ENCODE measurements at regions not wholly inside any gene's neighbourhood (a gene's known extent, or its start where the extent isn't known, plus 50 kb on each side); places are given as distances from the start of the nearest gene placed in this dataset.
"Not testable (repeated sequence)": the region's sequence is repeated elsewhere in the genome, so short reads cannot be mapped to it uniquely, and the experiment has no call there.

DNA sequence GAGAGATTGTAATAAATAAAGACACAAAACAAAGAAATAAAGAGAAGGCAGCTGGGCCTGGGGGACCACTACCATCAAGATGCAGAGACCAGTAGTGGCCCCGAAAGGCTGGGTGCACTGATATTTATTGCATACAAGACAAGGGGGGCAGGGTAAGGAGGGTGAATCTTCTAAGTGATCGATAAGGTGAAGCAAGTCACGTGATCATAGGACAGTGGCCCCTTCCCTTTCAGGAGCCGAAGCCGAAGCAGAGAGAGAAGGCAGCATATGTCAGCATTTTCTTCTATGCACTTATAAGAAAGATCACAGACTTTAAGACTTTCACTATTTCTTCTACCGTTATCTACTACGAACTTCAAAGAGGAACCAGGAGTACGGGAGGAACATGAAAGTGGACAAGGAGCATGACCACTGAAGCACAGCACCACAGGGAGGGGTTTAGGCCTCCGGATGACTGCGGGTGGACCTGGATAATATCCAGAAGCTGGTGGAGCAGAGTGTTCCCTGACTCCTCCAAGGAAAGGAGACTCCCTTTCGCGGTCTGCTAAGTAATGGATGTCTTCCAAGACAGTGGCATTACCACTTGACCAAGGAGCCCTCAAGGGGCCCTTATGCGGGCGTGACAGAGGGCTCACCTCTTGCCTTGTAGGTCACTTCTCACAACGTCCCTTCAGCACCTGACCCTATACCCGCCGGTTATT lies 126.4 kb downstream of the RBM46 start:
- not testable (repeated sequence) for H3K9me3 ChIP-seq (ENCODE audit: control insufficient read depth in 2 of 2, insufficient read depth in 1 of 2, low read length in 1 of 2); DNase-seq (ENCODE audit: low read depth in 6 of 9, low spot score in 9 of 9)
- 94% methylated on average over 17 of the region's 17 CpGs for WGBS

DNA sequence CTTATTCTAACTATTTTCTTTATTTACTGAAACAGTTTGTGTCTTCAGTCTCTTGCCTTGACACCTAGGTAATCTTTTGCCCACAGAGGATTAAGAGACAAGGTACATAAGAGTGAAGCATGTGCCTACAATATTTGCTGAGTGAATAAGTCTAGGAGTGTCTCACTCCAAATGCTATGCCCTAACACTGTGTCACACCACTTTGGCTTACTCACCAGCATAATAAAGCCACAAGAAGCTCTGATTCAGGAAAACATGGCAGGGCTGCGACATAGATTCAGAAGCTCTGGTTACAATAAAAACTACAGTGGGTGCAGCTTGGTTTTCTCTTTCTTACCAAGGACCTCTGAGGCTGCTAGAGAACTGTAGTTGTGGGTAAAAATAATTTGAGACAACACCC lies 127.1 kb downstream of the RBM46 start:
- 98% methylated on average over 1 of the region's 1 CpG for WGBS
- no peak for DNase-seq (ENCODE audit: low read depth in 6 of 9, low spot score in 9 of 9)
- no peaks in the 10 kb centered on the region for H3K36me3 ChIP-seq (ENCODE audit: control insufficient read depth in 2 of 2, insufficient read depth in 2 of 2, low read length in 1 of 2)

More for the DNA sequence above, 126.4 kb downstream of the RBM46 start:
- not testable (repeated sequence) for H3K27ac ChIP-seq (ENCODE audit: low read depth in 1 of 2, low read length in 1 of 2); H3K4me3 ChIP-seq (ENCODE audit: low read length in 2 of 2); H3K4me1 ChIP-seq (ENCODE audit: control insufficient read depth in 2 of 2, insufficient read depth in 2 of 2, low read length in 2 of 2); H3K36me3 ChIP-seq (ENCODE audit: control insufficient read depth in 2 of 2, insufficient read depth in 2 of 2, low read length in 1 of 2); H3K27me3 ChIP-seq (ENCODE audit: control insufficient read depth in 2 of 2, insufficient read depth in 1 of 2, low read length in 1 of 2)

DNA sequence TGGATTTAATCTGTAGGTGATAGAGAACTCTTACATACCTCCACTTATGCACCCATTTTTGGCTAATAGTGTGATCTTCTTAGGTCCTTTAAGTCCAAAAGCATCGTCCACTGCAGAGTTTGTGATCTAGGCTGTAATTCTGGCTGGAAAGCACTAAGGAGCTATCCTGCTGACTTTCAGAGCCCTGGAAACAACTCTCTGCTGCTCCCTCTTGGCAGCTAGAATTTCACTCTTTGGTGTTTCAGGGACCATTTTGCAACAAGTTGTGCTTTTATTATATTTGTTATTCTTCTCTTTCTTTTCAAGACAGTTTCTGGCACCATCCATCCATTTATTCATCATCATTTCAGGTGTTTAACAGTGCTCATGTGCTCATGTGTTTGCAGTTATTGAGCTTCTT lies 130.0 kb downstream of the RBM46 start:
- Histone ChIP-seq H3K4me3 (ENCODE audit: low read length in 2 of 2) (no peak overlapping the region), H3K4me1 (ENCODE audit: control insufficient read depth in 2 of 2, insufficient read depth in 2 of 2, low read length in 2 of 2) (no peaks in the 10 kb centered on the region), H3K9me3 (ENCODE audit: control insufficient read depth in 2 of 2, insufficient read depth in 1 of 2, low read length in 1 of 2) (no peaks in the 10 kb centered on the region), H3K36me3 (ENCODE audit: control insufficient read depth in 2 of 2, insufficient read depth in 2 of 2, low read length in 1 of 2) (no peaks in the 10 kb centered on the region), H3K27me3 (ENCODE audit: control insufficient read depth in 2 of 2, insufficient read depth in 1 of 2, low read length in 1 of 2) (no peaks in the 10 kb centered on the region), H3K27ac (ENCODE audit: low read depth in 1 of 2, low read length in 1 of 2) (no peak overlapping the region)
- DNase-seq (ENCODE audit: low read depth in 6 of 9, low spot score in 9 of 9), result no peak
- WGBS, result 75% methylated on average over 1 of the region's 1 CpG

More for the DNA sequence above, 127.1 kb downstream of the RBM46 start:
- Histone ChIP-seq H3K4me3 (ENCODE audit: low read length in 2 of 2) (no peak overlapping the region), H3K9me3 (ENCODE audit: control insufficient read depth in 2 of 2, insufficient read depth in 1 of 2, low read length in 1 of 2) (no peaks in the 10 kb centered on the region), H3K27me3 (ENCODE audit: control insufficient read depth in 2 of 2, insufficient read depth in 1 of 2, low read length in 1 of 2) (no peaks in the 10 kb centered on the region), H3K27ac (ENCODE audit: low read depth in 1 of 2, low read length in 1 of 2) (no peak overlapping the region), H3K4me1 (ENCODE audit: control insufficient read depth in 2 of 2, insufficient read depth in 2 of 2, low read length in 2 of 2) (no peaks in the 10 kb centered on the region)

DNA sequence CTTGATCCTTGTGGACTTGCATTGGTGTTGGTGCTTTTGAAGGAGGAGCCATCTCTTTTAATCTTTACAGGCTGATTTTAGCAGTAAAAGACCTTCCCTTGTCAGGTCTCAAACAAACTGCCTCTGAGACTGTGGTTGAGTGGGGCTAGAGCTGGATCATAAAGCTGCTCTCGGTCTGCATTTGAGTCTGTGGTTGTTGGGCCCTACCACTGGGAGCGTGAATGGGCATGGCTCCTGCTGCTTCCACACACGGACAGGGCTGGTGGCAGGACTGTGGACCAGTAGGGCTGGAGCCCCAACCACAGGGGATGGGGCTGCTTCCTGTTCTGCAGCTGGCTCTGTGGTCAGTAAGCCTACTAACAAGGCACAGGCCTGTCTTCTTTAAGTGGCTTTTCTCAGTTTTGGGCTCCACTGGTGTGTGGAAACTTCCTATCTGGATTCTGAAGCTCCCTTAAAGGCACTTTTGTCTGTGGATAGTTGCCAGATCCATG lies 130.6 kb downstream of the RBM46 start:
- H3K4me1 ChIP-seq (ENCODE audit: control insufficient read depth in 2 of 2, insufficient read depth in 2 of 2, low read length in 2 of 2), result no peaks in the 10 kb centered on the region
- WGBS, result 58% methylated on average over 3 of the region's 3 CpGs
- no peaks in the 10 kb centered on the region for H3K36me3 ChIP-seq (ENCODE audit: control insufficient read depth in 2 of 2, insufficient read depth in 2 of 2, low read length in 1 of 2)
- H3K27me3 ChIP-seq (ENCODE audit: control insufficient read depth in 2 of 2, insufficient read depth in 1 of 2, low read length in 1 of 2), result no peaks in the 10 kb centered on the region
- no peak overlapping the region for H3K4me3 ChIP-seq (ENCODE audit: low read length in 2 of 2)
- no peak for DNase-seq (ENCODE audit: low read depth in 6 of 9, low spot score in 9 of 9)
- no peak overlapping the region for H3K27ac ChIP-seq (ENCODE audit: low read depth in 1 of 2, low read length in 1 of 2)
- H3K9me3 ChIP-seq (ENCODE audit: control insufficient read depth in 2 of 2, insufficient read depth in 1 of 2, low read length in 1 of 2), result no peaks in the 10 kb centered on the region

DNA sequence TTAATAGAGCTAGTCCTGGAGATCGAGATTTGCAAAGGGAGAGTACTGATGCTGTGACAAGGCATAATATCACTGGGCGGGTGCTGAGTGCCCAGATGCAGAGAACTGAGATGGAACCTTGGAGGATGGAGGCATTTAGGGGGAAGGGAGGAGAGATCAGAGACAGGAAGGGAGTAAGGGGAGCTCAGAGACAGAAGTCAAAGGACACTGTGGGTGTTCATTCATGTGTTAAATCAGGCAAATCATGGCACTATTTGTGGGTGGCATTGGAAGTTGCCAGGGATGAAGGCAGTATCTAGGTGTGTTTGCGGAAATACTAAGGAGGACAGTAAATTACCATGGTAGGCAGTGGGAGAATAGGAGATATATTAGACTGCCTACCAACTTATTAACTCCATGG lies 135.0 kb downstream of the RBM46 start:
- Histone ChIP-seq H3K4me1 (ENCODE audit: control insufficient read depth in 2 of 2, insufficient read depth in 2 of 2, low read length in 2 of 2) (no peaks in the 10 kb centered on the region), H3K27me3 (ENCODE audit: control insufficient read depth in 2 of 2, insufficient read depth in 1 of 2, low read length in 1 of 2) (no peaks in the 10 kb centered on the region), H3K4me3 (ENCODE audit: low read length in 2 of 2) (no peak overlapping the region), H3K27ac (ENCODE audit: low read depth in 1 of 2, low read length in 1 of 2) (no peak overlapping the region), H3K36me3 (ENCODE audit: control insufficient read depth in 2 of 2, insufficient read depth in 2 of 2, low read length in 1 of 2) (no peaks in the 10 kb centered on the region), H3K9me3 (ENCODE audit: control insufficient read depth in 2 of 2, insufficient read depth in 1 of 2, low read length in 1 of 2) (no peaks in the 10 kb centered on the region)
- no peak for DNase-seq (ENCODE audit: low read depth in 6 of 9, low spot score in 9 of 9)
- WGBS, result 90% methylated on average over 3 of the region's 3 CpGs

DNA sequence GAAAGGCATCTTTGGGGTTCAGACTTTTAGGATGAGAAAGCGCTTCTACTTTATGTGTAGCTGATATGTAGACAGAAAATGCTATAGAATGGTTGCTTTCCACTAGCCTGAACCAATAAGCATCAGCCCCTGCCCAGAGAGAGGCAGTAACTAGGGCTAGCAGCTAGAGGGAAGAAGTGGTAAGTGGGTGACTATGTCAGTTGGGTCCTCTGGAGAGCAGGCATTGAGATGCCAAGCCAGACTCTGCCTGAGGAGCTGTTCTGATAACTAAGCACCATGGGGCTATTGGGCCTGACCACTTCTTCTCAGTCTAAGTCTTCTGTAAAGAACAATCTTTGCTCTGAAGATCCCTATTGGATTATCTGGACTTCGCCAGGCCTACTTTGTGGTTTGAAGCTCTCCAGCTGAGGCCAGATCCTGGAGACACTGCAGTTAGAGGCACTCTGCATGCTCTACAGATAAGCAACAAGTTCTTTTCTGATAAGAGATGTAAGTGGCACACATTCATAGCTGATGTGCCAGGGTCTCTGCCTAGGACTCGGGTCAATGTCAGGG lies 146.1 kb downstream of the RBM46 start:
- 94% methylated on average over 3 of the region's 3 CpGs for WGBS
- DNase-seq (ENCODE audit: low read depth in 6 of 9, low spot score in 9 of 9), result no peak
- Histone ChIP-seq H3K4me1 (ENCODE audit: control insufficient read depth in 2 of 2, insufficient read depth in 2 of 2, low read length in 2 of 2) (no peaks in the 10 kb centered on the region), H3K9me3 (ENCODE audit: control insufficient read depth in 2 of 2, insufficient read depth in 1 of 2, low read length in 1 of 2) (no peaks in the 10 kb centered on the region), H3K4me3 (ENCODE audit: low read length in 2 of 2) (no peak overlapping the region), H3K36me3 (ENCODE audit: control insufficient read depth in 2 of 2, insufficient read depth in 2 of 2, low read length in 1 of 2) (no peaks in the 10 kb centered on the region), H3K27ac (ENCODE audit: low read depth in 1 of 2, low read length in 1 of 2) (no peak overlapping the region), H3K27me3 (ENCODE audit: control insufficient read depth in 2 of 2, insufficient read depth in 1 of 2, low read length in 1 of 2) (no peaks in the 10 kb centered on the region)

DNA sequence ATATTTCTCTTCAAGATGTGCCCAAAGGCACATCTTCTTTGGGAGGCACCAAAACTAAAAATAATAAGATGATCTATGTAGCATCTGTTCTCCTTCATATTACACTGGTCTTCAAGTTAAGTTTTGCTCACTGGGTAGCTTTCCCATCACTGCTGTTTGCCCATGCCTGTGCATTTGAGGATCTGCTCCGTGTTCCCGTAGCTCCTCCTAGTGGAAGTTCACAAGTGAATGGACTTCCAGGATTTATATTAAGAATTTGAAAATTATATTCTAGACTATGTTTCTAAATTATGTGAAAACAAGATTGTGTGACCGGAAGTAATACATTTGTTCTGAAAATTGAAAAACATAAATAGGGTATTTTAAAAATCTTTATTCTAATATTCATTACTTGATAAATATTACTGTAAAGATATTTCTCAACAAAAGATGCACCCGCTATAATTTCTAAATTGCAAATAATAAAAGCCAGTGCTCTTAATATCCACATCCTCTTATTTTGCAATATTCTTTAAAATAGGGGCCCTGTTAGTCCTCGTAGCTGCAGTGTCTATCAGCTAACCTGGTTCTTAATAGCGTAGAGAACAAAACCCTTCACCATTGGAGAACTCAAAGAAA lies 147.7 kb downstream of the RBM46 start:
- H3K4me3 ChIP-seq (ENCODE audit: low read length in 2 of 2), result no peak overlapping the region
- H3K27ac ChIP-seq (ENCODE audit: low read depth in 1 of 2, low read length in 1 of 2), result no peak overlapping the region
- H3K4me1 ChIP-seq (ENCODE audit: control insufficient read depth in 2 of 2, insufficient read depth in 2 of 2, low read length in 2 of 2), result no peaks in the 10 kb centered on the region
- no peak for DNase-seq (ENCODE audit: low read depth in 6 of 9, low spot score in 9 of 9)
- no peaks in the 10 kb centered on the region for H3K9me3 ChIP-seq (ENCODE audit: control insufficient read depth in 2 of 2, insufficient read depth in 1 of 2, low read length in 1 of 2)
- no peaks in the 10 kb centered on the region for H3K36me3 ChIP-seq (ENCODE audit: control insufficient read depth in 2 of 2, insufficient read depth in 2 of 2, low read length in 1 of 2)
- H3K27me3 ChIP-seq (ENCODE audit: control insufficient read depth in 2 of 2, insufficient read depth in 1 of 2, low read length in 1 of 2), result no peaks in the 10 kb centered on the region
- WGBS, result 65% methylated on average over 6 of the region's 6 CpGs

DNA sequence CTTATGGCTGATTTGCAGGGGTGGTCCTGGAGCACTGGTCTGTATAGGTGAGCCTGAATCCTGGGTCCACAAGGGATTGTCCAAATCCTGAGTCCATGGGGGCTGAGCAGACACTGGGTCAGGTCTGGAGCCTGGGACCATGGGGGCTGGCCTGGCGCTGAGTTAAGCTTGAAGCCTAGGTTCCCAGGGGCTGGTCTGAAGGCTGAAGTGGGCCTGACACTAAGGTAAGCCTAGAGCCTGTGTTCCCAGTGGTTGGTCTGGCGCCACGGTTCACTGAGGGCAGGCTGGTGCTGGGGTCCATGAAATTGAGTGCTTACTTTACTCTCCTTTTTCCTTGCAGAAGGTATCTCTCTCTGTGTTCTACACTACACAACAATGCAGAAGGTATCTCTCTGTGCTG lies 155.8 kb downstream of the RBM46 start:
- 95% methylated on average over 3 of the region's 3 CpGs for WGBS
- Histone ChIP-seq H3K4me1 (ENCODE audit: control insufficient read depth in 2 of 2, insufficient read depth in 2 of 2, low read length in 2 of 2) (no peaks in the 10 kb centered on the region), H3K27ac (ENCODE audit: low read depth in 1 of 2, low read length in 1 of 2) (no peak overlapping the region), H3K36me3 (ENCODE audit: control insufficient read depth in 2 of 2, insufficient read depth in 2 of 2, low read length in 1 of 2) (no peaks in the 10 kb centered on the region), H3K27me3 (ENCODE audit: control insufficient read depth in 2 of 2, insufficient read depth in 1 of 2, low read length in 1 of 2) (no peaks in the 10 kb centered on the region), H3K9me3 (ENCODE audit: control insufficient read depth in 2 of 2, insufficient read depth in 1 of 2, low read length in 1 of 2) (peaks cover 0 to 6% of the 10 kb centered on the region in 2 donors), H3K4me3 (ENCODE audit: low read length in 2 of 2) (no peak overlapping the region)
- no peak for DNase-seq (ENCODE audit: low read depth in 6 of 9, low spot score in 9 of 9)

DNA sequence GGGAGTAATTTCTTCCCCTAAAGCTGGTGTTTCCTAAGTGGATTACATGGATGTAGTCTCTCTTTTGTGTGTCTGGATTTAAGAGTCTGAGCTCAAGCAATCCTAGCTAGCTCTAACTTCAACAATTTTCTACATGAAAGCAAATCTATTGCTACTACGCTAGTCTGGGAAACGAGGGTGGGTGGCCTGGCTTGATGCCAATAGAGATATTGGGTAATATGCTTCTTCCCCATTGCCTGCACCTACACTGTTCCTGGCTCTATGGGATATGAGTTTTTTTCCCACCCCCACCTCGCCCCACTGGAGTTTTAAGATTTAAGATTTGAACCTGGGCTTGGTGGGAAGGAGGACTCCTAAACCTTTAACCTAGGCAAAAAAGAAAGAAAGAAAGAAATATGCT lies 158.8 kb downstream of the RBM46 start:
- Histone ChIP-seq H3K27me3 (ENCODE audit: control insufficient read depth in 2 of 2, insufficient read depth in 1 of 2, low read length in 1 of 2) (no peaks in the 10 kb centered on the region), H3K27ac (ENCODE audit: low read depth in 1 of 2, low read length in 1 of 2) (no peak overlapping the region), H3K4me3 (ENCODE audit: low read length in 2 of 2) (no peak overlapping the region), H3K4me1 (ENCODE audit: control insufficient read depth in 2 of 2, insufficient read depth in 2 of 2, low read length in 2 of 2) (no peaks in the 10 kb centered on the region), H3K9me3 (ENCODE audit: control insufficient read depth in 2 of 2, insufficient read depth in 1 of 2, low read length in 1 of 2) (peaks cover 0 to 6% of the 10 kb centered on the region in 2 donors), H3K36me3 (ENCODE audit: control insufficient read depth in 2 of 2, insufficient read depth in 2 of 2, low read length in 1 of 2) (no peaks in the 10 kb centered on the region)
- no peak for DNase-seq (ENCODE audit: low read depth in 6 of 9, low spot score in 9 of 9)
- WGBS, result 72% methylated on average over 3 of the region's 3 CpGs
